Smooth muscle cell (in vitro differentiated cells): ENCODE measurements at regions not wholly inside any gene's neighbourhood (a gene's known extent, or its start where the extent isn't known, plus 50 kb on each side); places are given as distances from the start of the nearest gene placed in this dataset.

Experiments used
- DNase-seq: peaks from one replicate; lab custom pipeline; 2025; ENCODE audit not compliant: unreplicated experiment; lab: John Stamatoyannopoulos, UW
- H2AFZ ChIP-seq: fragments of 200-600 bp; sonication (generic); 2 replicates; pipeline ENCODE4 v1.6.0; 2016; ENCODE audit warnings: antibody characterized with exemption, low read depth, mild to moderate bottlenecking
- H3F3A ChIP-seq: fragments of 200-600 bp; sonication (generic); 2 replicates; pipeline ENCODE4 v1.6.0; 2017; ENCODE audit warnings: antibody characterized with exemption, low read depth
- H3K27ac ChIP-seq: fragments of 200-600 bp; sonication (generic); 2 replicates; pipeline ENCODE4 v1.5.1; 2016; ENCODE audit warnings: low read depth, mild to moderate bottlenecking
- H3K27me3 ChIP-seq: fragments of 200-600 bp; sonication (generic); 2 replicates; pipeline ENCODE4 v1.6.1; 2016; ENCODE audit warnings: low read depth, mild to moderate bottlenecking
- H3K36me3 ChIP-seq: fragments of 200-600 bp; sonication (generic); 2 replicates; pipeline ENCODE4 v1.5.1; 2016; ENCODE audit warnings: low read depth
- H3K4me1 ChIP-seq: fragments of 200-600 bp; sonication (generic); 2 replicates; pipeline ENCODE4 v1.5.1; 2016; ENCODE audit warnings: low read depth
- H3K4me2 ChIP-seq: fragments of 200-600 bp; sonication (generic); 2 replicates; pipeline ENCODE4 v1.6.0; 2016; ENCODE audit warnings: mild to moderate bottlenecking
- H3K4me3 ChIP-seq: fragments of 200-600 bp; sonication (generic); 2 replicates; pipeline ENCODE4 v1.5.1; 2016; ENCODE audit warnings: mild to moderate bottlenecking
- H3K79me2 ChIP-seq: fragments of 200-600 bp; sonication (generic); 2 replicates; pipeline ENCODE4 v1.6.0; 2016; ENCODE audit warnings: low read depth, mild to moderate bottlenecking
- H3K9ac ChIP-seq: fragments of 200-600 bp; sonication (generic); 2 replicates; pipeline ENCODE4 v1.6.0; 2016; ENCODE audit warnings: low read depth
- H3K9me3 ChIP-seq: fragments of 200-600 bp; sonication (generic); replicated peaks from 2 replicates; pipeline ENCODE4 v1.5.1; 2016; ENCODE audit warnings: low read depth
- H4K20me1 ChIP-seq: fragments of 200-600 bp; sonication (generic); 2 replicates; pipeline ENCODE4 v1.6.0; 2016; ENCODE audit warnings: low read depth
- CTCF ChIP-seq: fragments of 200-600 bp; sonication (generic); IDR thresholded peaks from 2 replicates; pipeline ENCODE4 v1.5.1; 2017; ENCODE audit warnings: borderline replicate concordance, mild to moderate bottlenecking, antibody characterized with exemption; ENCODE audit not compliant: insufficient read depth, poor library complexity, severe bottlenecking
- WGBS: methylation state at CpG from one replicate; pipeline ENCODE4 v1.1.7; 2016; ENCODE audit warnings: low lambda C conversion rate; 5-methylcytosine and 5-hydroxymethylcytosine counted together

- H3K36me3 ChIP-seq: no peaks in the 10 kb centered on the region
- 93% methylated on average over 9 of the region's 9 CpGs for WGBS
Measured at GRCh38 chr20:39839399-39840119, 849.5 kb downstream of the MAFB start.

DNA sequence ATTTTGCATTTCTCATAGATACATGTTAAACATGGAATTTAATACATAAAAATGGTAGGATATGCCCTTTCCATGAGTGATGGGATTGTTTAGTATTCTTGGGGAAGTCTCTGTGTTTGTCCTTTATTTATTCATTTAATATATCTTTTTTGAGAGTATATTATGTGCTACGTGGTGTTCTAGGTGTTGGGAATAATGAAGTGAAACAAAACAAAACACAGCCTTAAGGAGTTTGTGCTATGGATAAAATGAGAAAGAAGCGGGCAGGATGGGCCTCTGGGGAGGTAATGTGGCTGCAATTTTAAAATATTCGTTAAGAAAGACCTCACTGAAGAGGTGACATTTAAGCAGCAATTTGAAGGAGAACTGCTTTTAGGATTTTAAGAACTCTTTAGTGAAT is 851.5 kb downstream of the MAFB start:
- no peak for DNase-seq
- Histone ChIP-seq H3K4me1 (no peaks in the 10 kb centered on the region), H3K36me3 (no peaks in the 10 kb centered on the region), H3K4me2 (no peak overlapping the region), H3K9me3 (no peaks in the 10 kb centered on the region), H3F3A (no peaks in the 10 kb centered on the region), H3K27ac (no peak overlapping the region), H2AFZ (no peak overlapping the region), H3K27me3 (no peaks in the 10 kb centered on the region), H3K79me2 (no peaks in the 10 kb centered on the region), H4K20me1 (no peaks in the 10 kb centered on the region), H3K9ac (no peak overlapping the region), H3K4me3 (no peak overlapping the region)
- 91% methylated on average over 3 of the region's 3 CpGs for whole genome bisulfite sequencing
- no peak for TF ChIP-seq CTCF

More at GRCh38 chr20:39839399-39840119, 849.5 kb downstream of the MAFB start:
- H3K27me3 ChIP-seq: no peaks in the 10 kb centered on the region
- no peaks in the 10 kb centered on the region for H3K9me3 ChIP-seq
- TF ChIP-seq CTCF: no peak
- H3F3A ChIP-seq: no peaks in the 10 kb centered on the region
- H3K4me3 ChIP-seq: no peak overlapping the region
- H2AFZ ChIP-seq: no peak overlapping the region
- no peaks in the 10 kb centered on the region for H3K4me1 ChIP-seq
- H3K27ac ChIP-seq: no peak overlapping the region
- no peak for DNase-seq
- H3K4me2 ChIP-seq: no peak overlapping the region
- H3K9ac ChIP-seq: no peak overlapping the region
- no peaks in the 10 kb centered on the region for H4K20me1 ChIP-seq
- no peaks in the 10 kb centered on the region for H3K79me2 ChIP-seq

GRCh38 chr20:39835130-39835842 is 853.8 kb downstream of the MAFB start:
- Histone ChIP-seq H4K20me1 (no peaks in the 10 kb centered on the region), H3K9ac (peak overlapping the region; percentile 10), H3K4me2 (no peak overlapping the region), H3K27ac (peak overlapping the region; percentile 51), H2AFZ (no peak overlapping the region), H3K4me1 (peaks cover under 1% of the 10 kb centered on the region), H3K9me3 (no peaks in the 10 kb centered on the region), H3F3A (no peaks in the 10 kb centered on the region), H3K27me3 (no peaks in the 10 kb centered on the region), H3K79me2 (no peaks in the 10 kb centered on the region), H3K36me3 (no peaks in the 10 kb centered on the region), H3K4me3 (no peak overlapping the region)
- no peak for TF ChIP-seq CTCF
- no peak for DNase-seq
- WGBS: 54% methylated on average over 7 of the region's 7 CpGs
